ENCODE measurements at regions not wholly inside any gene's neighbourhood (a gene's known extent, or its start where the extent isn't known, plus 50 kb on each side); places are given as distances from the start of the nearest gene placed in this dataset.

GRCh38 chr3:151995091-151995490, 121.6 kb downstream of the SUCNR1 start:
- Histone ChIP-seq H3K36me3 (ENCODE audit: control insufficient read depth, insufficient read depth, low read length, severe bottlenecking) (no peaks in the 10 kb centered on the region), H3K4me1 (ENCODE audit: control insufficient read depth, insufficient read depth, low read length) (no peaks in the 10 kb centered on the region), H3K9me3 (ENCODE audit: control insufficient read depth, low read length) (no peaks in the 10 kb centered on the region), H3K27me3 (replicated peaks; ENCODE audit: control insufficient read depth, insufficient read depth, low read length) (no peaks in the 10 kb centered on the region), H3K4me3 (ENCODE audit: low read length) (no peak overlapping the region), H3K9ac (ENCODE audit: low read length) (no peak overlapping the region)
- DNase-seq (ENCODE audit: low read depth): no peak

GRCh38 chr3:151998744-151999143, 125.3 kb downstream of the SUCNR1 start:
- no peak for DNase-seq (ENCODE audit: low read depth)
- Histone ChIP-seq H3K27me3 (replicated peaks; ENCODE audit: control insufficient read depth, insufficient read depth, low read length) (no peaks in the 10 kb centered on the region), H3K9ac (ENCODE audit: low read length) (no peak overlapping the region), H3K4me1 (ENCODE audit: control insufficient read depth, insufficient read depth, low read length) (no peaks in the 10 kb centered on the region), H3K36me3 (ENCODE audit: control insufficient read depth, insufficient read depth, low read length, severe bottlenecking) (no peaks in the 10 kb centered on the region), H3K9me3 (ENCODE audit: control insufficient read depth, low read length) (no peaks in the 10 kb centered on the region), H3K4me3 (ENCODE audit: low read length) (no peak overlapping the region)

- no peak overlapping the region for H3K9ac ChIP-seq (ENCODE audit: low read length)
- H3K36me3 ChIP-seq (ENCODE audit: control insufficient read depth, insufficient read depth, low read length, severe bottlenecking): no peaks in the 10 kb centered on the region
- no peaks in the 10 kb centered on the region for H3K9me3 ChIP-seq (ENCODE audit: control insufficient read depth, low read length)
- DNase-seq (ENCODE audit: low read depth): no peak
- no peaks in the 10 kb centered on the region for H3K4me1 ChIP-seq (ENCODE audit: control insufficient read depth, insufficient read depth, low read length)
- H3K27me3 ChIP-seq (replicated peaks; ENCODE audit: control insufficient read depth, insufficient read depth, low read length): no peaks in the 10 kb centered on the region
- no peak overlapping the region for H3K4me3 ChIP-seq (ENCODE audit: low read length)
These were observed 126.5 kb downstream of the SUCNR1 start for GRCh38 chr3:151999936-152000335.

- H3K4me1 ChIP-seq (ENCODE audit: control insufficient read depth, insufficient read depth, low read length): no peaks in the 10 kb centered on the region
- no peaks in the 10 kb centered on the region for H3K9me3 ChIP-seq (ENCODE audit: control insufficient read depth, low read length)
- H3K27me3 ChIP-seq (replicated peaks; ENCODE audit: control insufficient read depth, insufficient read depth, low read length): no peaks in the 10 kb centered on the region
- no peak overlapping the region for H3K4me3 ChIP-seq (ENCODE audit: low read length)
- DNase-seq (ENCODE audit: low read depth): no peak
- H3K36me3 ChIP-seq (ENCODE audit: control insufficient read depth, insufficient read depth, low read length, severe bottlenecking): no peaks in the 10 kb centered on the region
- H3K9ac ChIP-seq (ENCODE audit: low read length): no peak overlapping the region
These were observed 138.6 kb downstream of the SUCNR1 start for GRCh38 chr3:152011812-152012735.

GRCh38 chr3:152019508-152019907, 146.1 kb downstream of the SUCNR1 start:
- no peak overlapping the region for H3K4me3 ChIP-seq (ENCODE audit: low read length)
- H3K36me3 ChIP-seq (ENCODE audit: control insufficient read depth, insufficient read depth, low read length, severe bottlenecking): no peaks in the 10 kb centered on the region
- no peak overlapping the region for H3K9ac ChIP-seq (ENCODE audit: low read length)
- no peaks in the 10 kb centered on the region for H3K27me3 ChIP-seq (replicated peaks; ENCODE audit: control insufficient read depth, insufficient read depth, low read length)
- no peaks in the 10 kb centered on the region for H3K4me1 ChIP-seq (ENCODE audit: control insufficient read depth, insufficient read depth, low read length)
- no peaks in the 10 kb centered on the region for H3K9me3 ChIP-seq (ENCODE audit: control insufficient read depth, low read length)
- no peak for DNase-seq (ENCODE audit: low read depth)

GRCh38 chr3:152021951-152022461, 148.6 kb downstream of the SUCNR1 start:
- H3K4me3 ChIP-seq (ENCODE audit: low read length): no peak overlapping the region
- no peak overlapping the region for H3K9ac ChIP-seq (ENCODE audit: low read length)
- H3K36me3 ChIP-seq (ENCODE audit: control insufficient read depth, insufficient read depth, low read length, severe bottlenecking): no peaks in the 10 kb centered on the region
- peak; percentile 74 for DNase-seq (ENCODE audit: low read depth)
- peaks cover 11% of the 10 kb centered on the region for H3K4me1 ChIP-seq (ENCODE audit: control insufficient read depth, insufficient read depth, low read length)
- H3K27me3 ChIP-seq (replicated peaks; ENCODE audit: control insufficient read depth, insufficient read depth, low read length): no peaks in the 10 kb centered on the region
- no peaks in the 10 kb centered on the region for H3K9me3 ChIP-seq (ENCODE audit: control insufficient read depth, low read length)

GRCh38 chr3:152026033-152026556, 152.7 kb downstream of the SUCNR1 start:
- Histone ChIP-seq H3K9me3 (ENCODE audit: control insufficient read depth, low read length) (no peaks in the 10 kb centered on the region), H3K4me3 (ENCODE audit: low read length) (no peak overlapping the region), H3K4me1 (ENCODE audit: control insufficient read depth, insufficient read depth, low read length) (peaks cover 15% of the 10 kb centered on the region), H3K36me3 (ENCODE audit: control insufficient read depth, insufficient read depth, low read length, severe bottlenecking) (no peaks in the 10 kb centered on the region), H3K9ac (ENCODE audit: low read length) (peak overlapping the region; percentile 47), H3K27me3 (replicated peaks; ENCODE audit: control insufficient read depth, insufficient read depth, low read length) (no peaks in the 10 kb centered on the region)
- DNase-seq (ENCODE audit: low read depth): peak; percentile 85

- Histone ChIP-seq H3K36me3 (ENCODE audit: control insufficient read depth, insufficient read depth, low read length, severe bottlenecking) (no peaks in the 10 kb centered on the region), H3K4me1 (ENCODE audit: control insufficient read depth, insufficient read depth, low read length) (peaks cover 15% of the 10 kb centered on the region), H3K4me3 (ENCODE audit: low read length) (no peak overlapping the region), H3K9me3 (ENCODE audit: control insufficient read depth, low read length) (no peaks in the 10 kb centered on the region), H3K27me3 (replicated peaks; ENCODE audit: control insufficient read depth, insufficient read depth, low read length) (no peaks in the 10 kb centered on the region), H3K9ac (ENCODE audit: low read length) (no peak overlapping the region)
- DNase-seq (ENCODE audit: low read depth): no peak
These were observed 156.9 kb downstream of the SUCNR1 start for GRCh38 chr3:152030320-152030719.

- no peak overlapping the region for H3K9ac ChIP-seq (ENCODE audit: low read length)
These were observed 157.9 kb downstream of the SUCNR1 start for GRCh38 chr3:152031321-152031720.

GRCh38 chr3:152037297-152037696, 163.9 kb downstream of the SUCNR1 start:
- H3K4me1 ChIP-seq (ENCODE audit: control insufficient read depth, insufficient read depth, low read length): no peaks in the 10 kb centered on the region
- H3K27me3 ChIP-seq (replicated peaks; ENCODE audit: control insufficient read depth, insufficient read depth, low read length): no peaks in the 10 kb centered on the region
- no peak overlapping the region for H3K4me3 ChIP-seq (ENCODE audit: low read length)
- H3K36me3 ChIP-seq (ENCODE audit: control insufficient read depth, insufficient read depth, low read length, severe bottlenecking): no peaks in the 10 kb centered on the region
- peaks cover 21% of the 10 kb centered on the region for H3K9me3 ChIP-seq (ENCODE audit: control insufficient read depth, low read length)
- DNase-seq (ENCODE audit: low read depth): no peak
- H3K9ac ChIP-seq (ENCODE audit: low read length): no peak overlapping the region

More at GRCh38 chr3:152031321-152031720, 157.9 kb downstream of the SUCNR1 start:
- peaks cover 11% of the 10 kb centered on the region for H3K4me1 ChIP-seq (ENCODE audit: control insufficient read depth, insufficient read depth, low read length)
- H3K36me3 ChIP-seq (ENCODE audit: control insufficient read depth, insufficient read depth, low read length, severe bottlenecking): no peaks in the 10 kb centered on the region
- peaks cover 6% of the 10 kb centered on the region for H3K9me3 ChIP-seq (ENCODE audit: control insufficient read depth, low read length)
- H3K27me3 ChIP-seq (replicated peaks; ENCODE audit: control insufficient read depth, insufficient read depth, low read length): no peaks in the 10 kb centered on the region
- no peak overlapping the region for H3K4me3 ChIP-seq (ENCODE audit: low read length)
- no peak for DNase-seq (ENCODE audit: low read depth)

GRCh38 chr3:152037953-152038352, 164.5 kb downstream of the SUCNR1 start:
- no peak for DNase-seq (ENCODE audit: low read depth)
- no peaks in the 10 kb centered on the region for H3K36me3 ChIP-seq (ENCODE audit: control insufficient read depth, insufficient read depth, low read length, severe bottlenecking)
- H3K27me3 ChIP-seq (replicated peaks; ENCODE audit: control insufficient read depth, insufficient read depth, low read length): no peaks in the 10 kb centered on the region
- no peak overlapping the region for H3K4me3 ChIP-seq (ENCODE audit: low read length)
- no peak overlapping the region for H3K9ac ChIP-seq (ENCODE audit: low read length)
- peaks cover 21% of the 10 kb centered on the region for H3K9me3 ChIP-seq (ENCODE audit: control insufficient read depth, low read length)
- H3K4me1 ChIP-seq (ENCODE audit: control insufficient read depth, insufficient read depth, low read length): no peaks in the 10 kb centered on the region
